Stimulated activated CD8-positive, alpha-beta memory T cell treated with anti-CD3 and anti-CD28 coated beads, Interleukin-7, amount 100 ng/mL, for 48 hours (primary cell): ENCODE measurements at regions not wholly inside any gene's neighbourhood (a gene's known extent, or its start where the extent isn't known, plus 50 kb on each side); places are given as distances from the start of the nearest gene placed in this dataset.

Experiments used
- DNase-seq, 2 donors: peaks; one replicate each; pipeline ENCODE4 v3.0.0-alpha.2; 2020; ENCODE audit warnings: low read depth in 1 of 2; ENCODE audit errors: extremely low read depth in 1 of 2

DNA sequence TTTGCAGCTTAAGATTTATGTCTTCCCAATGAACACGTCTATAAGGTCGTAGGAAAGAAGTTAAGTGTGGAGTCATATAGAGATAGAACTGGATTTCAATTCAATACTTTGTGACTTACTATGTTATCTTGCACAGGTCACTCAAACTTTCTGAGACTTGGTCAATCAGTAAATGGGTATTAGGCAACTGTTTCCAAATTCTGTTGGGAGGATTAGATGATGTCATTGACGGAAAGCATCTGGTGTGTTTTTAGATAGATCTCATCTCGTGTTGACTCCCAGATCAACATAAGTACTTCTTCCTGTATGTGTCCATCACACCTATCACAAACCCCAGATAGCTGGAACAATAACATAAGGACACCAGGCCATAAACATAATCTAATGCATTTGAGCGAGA is 771.1 kb upstream of the FANCL start:
- DNase-seq: no peak

DNA sequence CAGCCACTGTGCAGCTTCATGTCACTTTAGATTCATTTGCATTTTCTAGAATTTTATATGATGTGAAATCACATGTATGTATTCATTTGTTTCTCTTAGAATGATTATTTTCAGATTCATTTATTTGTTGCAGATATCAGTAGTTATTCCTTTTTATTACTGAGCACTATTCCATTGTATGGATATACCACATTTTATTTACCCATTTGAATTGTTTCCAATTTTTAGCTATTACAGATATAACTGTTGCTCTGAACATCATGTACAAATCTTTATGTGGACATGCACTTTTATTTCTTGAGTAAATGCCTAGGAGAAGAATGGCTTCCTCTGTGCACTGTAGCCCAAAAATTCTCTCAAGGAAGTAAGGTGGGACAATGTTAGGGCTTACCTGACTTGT is 767.8 kb upstream of the FANCL start:
- DNase-seq: no peak

DNA sequence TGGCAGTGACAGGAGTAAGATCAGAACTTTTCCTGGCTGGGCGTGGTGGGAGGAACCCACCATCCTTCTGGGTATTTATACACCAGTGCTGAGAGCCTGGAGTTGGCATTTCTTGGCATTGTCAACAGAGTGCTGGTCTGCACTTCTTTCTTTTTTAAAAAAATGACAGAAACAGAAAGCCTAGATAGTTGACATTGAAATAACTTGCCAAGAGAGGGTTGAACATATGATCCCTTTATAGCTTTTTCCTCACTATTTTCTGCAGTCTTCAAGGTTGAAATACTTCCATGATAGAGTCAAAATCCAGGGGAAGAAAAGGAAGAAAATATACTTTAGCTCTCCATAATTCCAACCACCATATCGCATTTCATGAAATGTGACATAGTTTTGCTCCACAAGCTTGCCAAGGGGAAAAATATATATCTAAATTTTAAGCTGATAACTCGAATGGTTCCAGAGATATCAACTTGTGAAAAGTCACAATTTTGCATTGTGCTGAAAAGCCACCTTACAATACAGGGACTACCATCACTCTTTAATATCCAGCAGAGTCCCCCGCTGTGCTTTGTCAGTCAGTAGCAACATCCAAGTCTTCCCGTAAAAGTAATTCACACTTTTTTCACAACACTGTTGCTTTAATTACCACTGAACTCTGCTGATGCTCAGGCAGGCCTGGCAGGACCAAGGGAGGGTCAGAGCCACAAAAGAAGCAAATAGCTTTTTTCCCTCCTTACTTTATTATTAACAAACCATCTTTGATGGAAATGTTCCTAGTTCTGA is 764.9 kb upstream of the FANCL start:
- no peak for DNase-seq

DNA sequence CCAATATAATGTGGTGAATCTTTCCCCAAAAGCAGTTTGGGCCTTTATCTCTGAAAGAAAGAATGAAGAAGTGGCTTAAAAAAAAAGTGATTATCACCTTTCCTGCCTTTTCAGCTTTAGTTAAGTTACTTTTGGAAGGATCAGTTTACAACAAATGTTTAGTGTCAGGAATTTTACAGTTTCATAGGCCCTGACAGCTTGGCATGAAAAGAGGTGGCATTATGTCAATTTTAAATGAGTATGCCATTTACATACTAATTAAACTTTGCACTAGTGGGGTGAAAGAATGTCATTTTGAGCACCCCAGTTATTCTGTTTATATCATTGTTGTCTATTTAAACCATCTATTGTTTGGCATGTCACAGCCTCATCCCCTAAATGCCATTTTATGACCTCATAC is 763.5 kb upstream of the FANCL start:
- no peak for DNase-seq

DNA sequence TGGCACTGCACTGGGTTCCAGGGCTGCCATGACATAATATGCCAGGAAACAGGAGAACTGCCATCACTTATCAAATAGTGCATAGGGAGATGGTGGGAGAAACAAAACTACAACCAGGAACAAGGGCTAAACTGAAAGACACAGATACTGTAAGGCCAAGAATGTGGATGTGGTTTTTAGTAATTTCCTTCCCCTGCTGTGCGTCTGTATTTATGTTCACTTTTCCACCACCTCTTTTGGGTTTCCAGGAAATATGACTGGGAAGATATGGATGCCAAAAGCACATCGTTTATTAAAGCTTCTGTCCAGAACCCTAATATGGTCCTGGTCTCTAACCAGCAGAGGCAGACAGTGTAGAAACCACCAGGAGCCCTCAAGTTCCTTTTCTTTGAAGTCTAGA is 759.7 kb upstream of the FANCL start:
- DNase-seq: no peak

DNA sequence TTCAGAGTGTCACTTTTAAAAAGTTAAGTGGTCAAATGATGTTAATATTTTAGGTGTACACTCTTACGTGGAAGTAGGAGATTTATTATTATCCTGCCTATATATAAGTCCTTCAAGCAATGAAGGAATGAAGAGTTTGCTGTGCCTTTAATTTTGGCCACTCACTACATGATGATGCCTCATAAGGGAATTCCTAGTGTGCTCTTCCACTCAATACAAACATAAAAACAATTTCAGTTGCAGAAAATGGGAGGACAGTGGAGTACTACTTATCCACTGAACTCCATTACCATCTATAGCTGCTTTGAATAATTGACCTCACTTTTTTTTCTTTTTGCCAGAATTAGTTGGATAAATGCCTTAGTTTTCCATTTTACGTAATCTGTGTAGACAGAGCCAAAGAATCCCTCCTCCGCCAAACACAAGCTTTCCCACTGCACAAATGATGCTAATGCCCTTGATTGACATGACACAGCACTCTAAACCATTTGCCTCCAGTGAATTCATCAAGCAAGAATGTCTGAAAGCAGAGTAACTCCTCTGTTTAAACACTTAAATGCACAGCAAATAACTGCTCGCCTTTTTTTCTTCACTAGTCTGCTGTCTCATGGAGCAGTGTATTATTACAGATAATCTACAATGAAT is 751.1 kb upstream of the FANCL start:
- DNase-seq: no peak

DNA sequence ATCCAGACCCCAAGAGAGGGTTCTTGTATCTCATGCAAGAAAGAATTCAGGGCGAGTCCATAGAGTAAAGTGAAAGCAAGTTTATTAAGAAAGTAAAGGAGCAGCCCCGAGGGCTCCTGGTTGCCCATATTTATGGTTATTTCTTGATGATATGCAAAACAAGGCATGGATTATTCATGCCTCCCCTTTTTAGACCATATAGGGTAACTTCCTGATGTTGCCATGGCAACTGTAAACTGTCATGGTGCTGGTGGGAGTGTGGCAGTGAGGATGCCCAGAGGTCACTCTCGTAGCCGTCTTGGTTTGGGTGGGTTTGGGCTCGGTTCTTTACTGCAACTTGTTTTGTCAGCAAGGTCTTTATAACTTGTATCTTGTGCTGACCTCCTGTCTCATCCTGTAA is 750.2 kb upstream of the FANCL start:
- DNase-seq: no peak

DNA sequence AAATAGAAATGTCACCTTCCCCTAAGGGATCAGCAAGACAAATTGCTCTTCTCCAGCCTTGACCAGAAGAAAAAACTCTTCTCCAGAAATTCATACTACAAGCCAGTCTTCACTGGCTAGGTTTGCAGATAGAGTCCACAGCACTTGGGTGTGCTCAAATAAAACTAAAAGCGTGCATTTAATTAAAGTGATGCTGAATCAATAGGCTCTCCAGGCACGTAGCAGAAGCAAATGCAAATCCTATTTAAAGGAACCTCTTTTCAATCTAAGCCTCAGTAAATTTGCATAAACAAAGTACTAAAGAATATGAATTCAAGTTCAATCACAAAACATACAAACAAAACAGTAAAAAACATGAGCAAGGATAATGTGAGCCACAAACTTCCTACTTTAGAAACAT is 744.4 kb upstream of the FANCL start:
- no peak for DNase-seq

DNA sequence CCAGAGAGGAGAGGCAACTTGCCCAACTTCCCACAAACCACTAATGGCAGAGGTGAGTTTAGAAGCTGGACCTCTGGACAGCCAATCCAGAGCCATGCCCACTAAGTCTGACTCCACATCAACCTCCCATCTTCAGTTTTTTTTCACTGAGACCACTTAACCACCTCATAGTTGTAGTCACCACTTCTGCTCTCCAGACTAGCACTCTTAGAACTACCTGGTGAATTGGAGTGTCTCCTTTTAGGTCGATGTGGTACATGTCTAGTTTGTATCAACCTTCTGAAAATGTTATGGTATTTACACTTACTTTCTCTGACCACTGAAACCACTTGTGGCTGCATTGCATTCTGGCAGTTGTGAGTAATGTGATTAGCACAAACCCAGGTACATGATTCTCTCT is 743.6 kb upstream of the FANCL start:
- DNase-seq: no peak

DNA sequence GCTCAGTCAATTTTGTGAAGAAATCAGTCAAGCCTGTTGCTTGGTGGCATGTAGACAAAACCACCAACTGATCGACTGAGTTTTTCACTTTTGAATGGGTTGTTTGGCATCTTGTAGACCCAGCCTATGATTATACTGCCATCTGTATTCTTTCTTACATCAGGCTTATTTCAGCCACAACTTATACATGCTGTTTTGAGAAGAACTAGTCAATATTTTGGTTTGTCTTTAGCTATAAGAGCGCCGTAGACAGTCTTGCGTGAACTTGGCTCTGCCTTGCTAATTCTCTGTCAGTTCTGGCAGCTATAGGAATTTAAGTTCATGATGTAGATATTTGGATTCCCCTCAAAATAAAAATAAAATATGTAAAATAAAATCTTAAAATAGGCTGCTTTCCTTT is 742.0 kb upstream of the FANCL start:
- no peak for DNase-seq

DNA sequence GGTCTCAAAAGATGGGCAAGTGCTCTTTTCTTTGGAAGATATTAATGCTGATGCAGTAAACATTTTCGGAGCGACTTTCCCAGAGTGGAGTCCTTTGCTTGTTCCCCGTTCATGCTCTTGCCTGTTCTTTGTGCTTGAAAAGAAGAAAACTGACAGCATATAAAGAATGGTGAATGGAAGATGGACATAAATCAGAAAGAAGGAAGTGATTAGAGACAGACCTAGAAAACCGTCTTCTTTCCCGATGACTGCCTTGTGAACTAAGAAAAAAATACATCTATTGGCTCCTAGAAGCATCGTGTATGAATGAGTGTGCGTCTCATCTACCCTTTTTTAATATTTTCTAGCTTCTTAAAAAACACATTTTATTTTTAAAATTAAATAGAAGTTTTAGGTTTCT is 740.1 kb upstream of the FANCL start:
- no peak for DNase-seq

DNA sequence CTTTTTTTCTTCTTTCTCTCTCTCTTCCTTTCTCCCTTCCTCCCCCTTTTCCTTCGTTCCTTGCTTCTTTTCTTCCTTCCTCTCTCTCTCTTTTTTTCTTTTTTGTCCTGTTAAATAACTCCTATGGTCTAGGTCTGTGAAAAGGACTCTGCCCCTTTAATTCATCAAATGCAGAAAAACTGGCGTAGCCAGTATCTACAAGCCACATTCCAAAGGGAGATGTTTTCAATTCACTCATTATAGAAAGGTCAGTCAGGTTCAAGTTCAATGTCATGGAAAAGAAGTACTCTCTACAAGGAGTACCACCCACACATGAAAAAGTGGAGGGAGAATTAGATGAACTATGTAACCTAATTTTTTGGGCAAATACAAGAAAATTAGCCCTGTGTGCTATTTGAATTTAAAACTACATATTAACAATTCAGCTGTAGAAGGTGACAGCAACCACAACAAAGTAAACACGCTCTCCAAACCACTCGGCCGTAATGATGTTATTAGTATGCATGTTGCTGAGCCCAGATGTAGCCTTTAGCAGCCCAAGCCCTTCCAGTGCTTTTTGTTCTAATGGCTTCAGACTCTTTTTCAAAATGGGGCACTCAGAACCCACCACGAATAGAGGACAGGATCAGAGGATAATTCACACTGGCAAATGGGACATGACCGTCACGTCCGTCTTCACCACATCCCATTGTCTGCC is 735.4 kb upstream of the FANCL start:
- no peak for DNase-seq

DNA sequence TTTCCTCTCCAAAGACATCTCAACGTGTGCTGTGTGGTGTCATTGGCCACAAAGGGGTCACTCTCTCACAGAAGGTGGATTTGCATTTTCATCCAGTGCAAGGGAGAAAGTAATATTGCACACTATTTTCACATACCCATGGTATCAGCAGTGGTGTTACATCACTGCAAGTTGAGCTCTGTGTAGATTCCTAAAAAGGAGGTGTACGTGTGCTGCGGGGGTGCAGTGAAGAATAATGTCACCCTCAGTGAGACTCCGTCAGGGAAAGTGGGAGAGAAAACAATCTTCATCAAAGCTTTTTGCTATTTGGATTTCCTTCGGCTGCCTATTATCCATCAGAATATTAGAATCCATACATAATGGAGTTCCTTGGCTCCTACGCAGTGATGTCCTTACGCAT is 733.8 kb upstream of the FANCL start:
- DNase-seq: no peak

DNA sequence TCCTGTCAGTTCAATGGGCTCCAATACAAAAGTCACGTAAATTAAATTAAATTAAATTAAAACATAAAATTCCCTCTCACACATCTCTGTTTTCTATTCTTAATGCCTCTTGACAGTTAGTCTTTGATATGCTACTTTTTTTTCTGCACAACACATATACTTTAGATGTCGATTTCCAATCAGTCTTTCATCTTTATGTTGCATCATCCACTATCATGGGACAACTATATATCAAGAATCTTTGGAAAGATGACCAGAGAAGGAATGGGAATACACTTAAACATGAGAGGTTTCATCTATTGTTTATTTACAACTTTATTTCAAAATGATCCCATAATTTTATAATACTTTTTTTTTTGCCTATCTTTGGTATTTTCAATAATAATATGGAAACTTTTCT is 733.3 kb upstream of the FANCL start:
- no peak for DNase-seq

DNA sequence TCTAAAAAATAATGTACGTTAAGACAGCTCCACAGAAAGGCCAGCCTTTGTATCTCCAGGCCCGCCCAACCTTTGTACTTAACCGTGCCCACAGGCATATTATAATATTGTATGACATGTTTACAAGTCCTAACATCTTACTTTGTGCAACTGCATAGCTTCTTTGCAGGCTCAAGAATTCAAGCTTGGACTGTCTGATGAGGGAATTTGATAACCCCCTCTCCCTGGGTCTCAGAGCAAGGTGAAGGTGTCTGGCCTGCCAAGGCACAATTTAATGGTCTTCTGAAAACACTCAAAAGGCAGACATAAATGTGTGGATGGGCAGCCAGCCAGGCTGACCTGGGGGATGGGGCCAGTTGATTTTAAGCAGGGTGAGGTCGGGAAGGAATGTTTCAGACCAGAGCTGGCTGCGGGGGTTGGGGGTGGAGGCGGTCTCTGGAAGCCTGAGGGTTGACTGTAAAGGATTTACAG is 732.7 kb upstream of the FANCL start:
- no peak for DNase-seq

DNA sequence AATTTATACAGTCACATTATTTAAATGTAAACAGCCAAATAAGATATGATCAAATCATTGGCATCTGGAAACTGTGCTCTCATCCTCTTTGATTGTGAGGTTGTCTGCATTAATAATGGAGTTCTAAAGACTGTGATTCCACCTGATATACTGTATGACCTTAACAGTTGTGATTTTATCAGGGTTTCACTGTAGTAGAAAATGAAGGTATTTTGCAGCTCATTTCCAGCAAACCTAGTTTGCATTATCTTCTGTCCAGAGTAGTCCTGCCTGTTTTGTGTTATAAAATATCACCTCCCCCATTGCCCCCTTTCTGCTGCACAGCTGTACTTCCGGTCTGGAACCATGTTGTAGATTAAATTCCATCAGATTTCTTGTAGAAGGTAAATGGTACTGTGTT is 731.6 kb upstream of the FANCL start:
- DNase-seq: no peak

DNA sequence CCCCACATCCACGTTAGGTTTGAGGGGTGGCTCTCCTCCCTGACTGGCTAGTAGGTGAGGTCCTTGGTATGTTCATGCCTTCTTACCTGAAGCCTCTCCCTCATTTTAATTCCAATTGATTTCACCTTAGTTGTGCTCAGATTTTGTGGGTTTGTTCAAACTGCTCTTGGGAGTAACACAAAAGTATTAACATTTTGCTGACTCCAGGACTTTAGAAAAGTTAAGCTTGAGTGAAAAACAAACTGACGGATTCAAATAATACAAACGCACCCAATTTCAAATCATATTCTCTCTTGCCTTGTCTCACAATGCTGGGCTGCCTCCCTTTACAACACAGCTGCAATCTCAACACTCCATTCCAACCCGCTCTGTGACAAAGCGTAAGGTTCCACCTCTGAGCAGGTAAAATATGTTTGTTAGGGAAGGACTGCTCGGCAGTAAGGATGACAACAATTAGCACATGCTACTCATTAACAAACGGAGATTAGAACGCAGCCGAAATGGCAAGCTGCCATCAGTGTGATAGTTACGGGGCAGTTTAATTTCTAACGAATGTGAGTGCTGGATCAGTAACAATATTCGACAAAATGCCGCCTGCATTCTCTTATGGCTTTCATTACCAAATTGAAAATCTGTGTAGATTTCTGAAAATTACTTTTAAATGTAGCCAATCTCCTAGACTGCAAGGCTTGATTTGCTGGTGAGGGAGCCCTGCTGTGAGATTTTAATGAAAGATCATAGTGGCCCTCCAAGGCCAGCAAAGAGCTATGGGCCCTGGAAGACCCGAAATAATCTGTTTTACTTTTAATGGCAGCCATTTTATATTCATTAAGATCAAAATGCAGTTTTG is 730.6 kb upstream of the FANCL start:
- DNase-seq: no peak

DNA sequence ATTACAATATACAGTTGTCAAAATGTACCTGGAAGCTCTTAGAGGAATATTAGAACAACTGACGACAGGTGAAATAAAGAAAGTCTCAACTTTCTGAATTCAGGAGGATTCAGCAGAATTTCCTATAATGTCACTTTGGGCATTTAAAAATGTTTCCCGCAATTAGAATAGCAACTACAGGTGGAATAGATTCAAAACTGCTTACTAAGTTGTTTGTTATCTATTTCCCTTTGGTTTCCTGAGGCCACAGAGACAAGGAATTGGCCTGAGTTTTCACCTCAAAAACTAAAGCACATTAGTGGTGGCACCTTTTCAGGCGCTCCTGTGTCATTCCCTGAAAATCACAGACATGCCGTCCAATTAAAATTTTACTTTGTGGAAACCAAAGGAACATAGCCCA is 729.2 kb upstream of the FANCL start:
- DNase-seq: no peak

DNA sequence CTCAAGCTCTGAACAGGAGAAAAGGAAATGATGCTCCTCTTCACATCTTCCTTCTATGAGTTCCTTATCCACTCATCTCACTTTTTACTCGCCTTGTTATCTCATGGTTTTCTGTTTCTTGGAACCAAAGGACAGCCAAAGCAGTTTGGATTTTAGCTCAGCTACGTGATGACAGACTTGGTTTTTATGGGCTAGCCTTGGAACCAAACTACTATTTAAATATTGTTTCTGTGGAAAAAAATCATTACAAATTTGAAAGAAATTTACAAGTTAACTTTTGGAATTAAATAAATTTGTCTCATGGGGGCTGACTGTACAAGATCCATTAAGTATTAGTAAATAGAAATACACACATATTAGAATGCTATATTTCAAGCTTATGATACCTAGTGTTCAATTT is 727.8 kb upstream of the FANCL start:
- DNase-seq: no peak

DNA sequence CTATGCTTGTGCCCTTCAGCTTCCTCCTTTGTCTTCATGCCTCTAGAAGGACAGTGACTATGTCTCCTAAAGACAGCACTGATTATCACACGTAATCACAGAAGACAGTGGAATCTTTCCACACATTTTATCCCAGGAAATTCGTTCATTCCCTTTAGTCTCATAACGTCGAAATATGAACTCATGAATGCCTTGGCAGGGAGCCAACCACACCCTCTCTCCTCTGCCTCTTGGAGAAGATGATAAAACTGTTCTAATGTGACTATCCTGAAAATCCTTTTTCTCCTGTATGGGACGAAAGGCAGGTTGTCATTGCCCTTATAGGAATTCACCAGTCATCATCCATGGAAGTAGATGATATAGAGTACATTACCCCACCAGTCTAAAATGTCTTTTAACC is 726.6 kb upstream of the FANCL start:
- DNase-seq: no peak

DNA sequence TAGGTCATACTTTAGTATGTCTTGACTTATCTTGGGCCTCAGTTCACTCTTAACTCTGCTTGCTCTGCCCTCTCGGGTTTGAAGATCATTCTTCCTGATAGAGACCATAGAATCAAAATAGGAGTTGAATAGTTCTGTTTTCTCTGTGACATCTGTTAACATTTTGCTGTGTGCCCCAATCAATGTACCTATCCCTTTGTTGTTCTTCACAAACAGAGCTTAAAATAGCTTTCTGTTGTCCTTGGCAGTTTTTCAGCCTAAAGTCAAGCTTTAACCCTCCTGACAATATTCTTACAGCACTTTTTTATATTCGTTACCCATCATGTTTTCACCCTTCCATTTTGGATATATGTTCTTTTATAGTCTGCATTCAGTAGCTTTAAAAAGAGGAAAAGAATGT is 724.5 kb upstream of the FANCL start:
- no peak for DNase-seq
